ENCODE measurements at regions not wholly inside any gene's neighbourhood (a gene's known extent, or its start where the extent isn't known, plus 50 kb on each side); places are given as distances from the start of the nearest gene placed in this dataset.
"Not testable (repeated sequence)": the region's sequence is repeated elsewhere in the genome, so short reads cannot be mapped to it uniquely, and the experiment has no call there.

DNA sequence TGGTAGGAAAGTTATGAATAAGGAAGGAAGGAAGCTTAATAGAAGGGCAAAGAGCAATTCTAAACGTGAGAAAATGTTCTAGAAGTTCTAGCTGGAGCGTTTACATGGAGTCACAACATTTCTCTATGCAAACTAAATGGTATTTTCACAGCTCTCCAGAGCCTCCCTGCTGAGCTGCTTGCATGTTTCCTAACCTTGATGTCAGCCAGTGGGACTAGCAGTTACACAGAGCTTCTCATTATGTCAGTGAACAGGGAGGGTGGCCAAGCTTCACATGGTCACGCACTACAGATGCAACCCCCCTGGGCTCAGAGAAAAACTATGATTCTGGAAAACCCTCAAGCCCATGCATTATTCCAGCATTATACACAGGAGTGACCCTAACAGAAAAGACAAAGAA is 153.4 kb upstream of the CCDC150 start:
- DNase-seq (ENCODE audit: low spot score) = no peak

DNA sequence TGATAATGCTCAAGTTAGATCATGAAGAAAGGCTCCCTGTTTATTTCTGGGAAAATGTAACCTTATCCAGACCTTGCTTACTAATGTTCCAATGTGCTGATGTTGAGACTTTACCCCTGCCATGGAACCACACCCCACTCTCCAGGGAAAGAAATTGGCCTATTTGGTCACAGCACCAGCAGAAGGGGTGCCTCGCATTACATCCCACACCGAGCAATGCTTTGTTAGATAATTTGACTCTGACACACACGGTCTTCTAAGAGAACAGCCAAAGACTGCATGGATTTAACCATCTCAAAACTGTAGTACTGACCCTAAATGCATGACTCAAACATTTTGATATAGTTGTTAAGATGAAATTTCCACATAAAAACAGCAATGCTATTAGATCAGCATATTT is 152.1 kb upstream of the CCDC150 start:
- DNase-seq (ENCODE audit: low spot score) = no peak

- DNase-seq (ENCODE audit: low spot score) = no peak
These were observed 150.1 kb upstream of the CCDC150 start for GRCh38 chr2:196489371-196489770.

GRCh38 chr2:196492946-196493345 is 146.6 kb upstream of the CCDC150 start:
- no peak for DNase-seq (ENCODE audit: low spot score)

- no peak for DNase-seq (ENCODE audit: low spot score)
These were observed 140.6 kb upstream of the CCDC150 start for GRCh38 chr2:196498962-196499361.

- DNase-seq (ENCODE audit: low spot score) = no peak
These were observed 139.8 kb upstream of the CCDC150 start for GRCh38 chr2:196499686-196500085.

DNA sequence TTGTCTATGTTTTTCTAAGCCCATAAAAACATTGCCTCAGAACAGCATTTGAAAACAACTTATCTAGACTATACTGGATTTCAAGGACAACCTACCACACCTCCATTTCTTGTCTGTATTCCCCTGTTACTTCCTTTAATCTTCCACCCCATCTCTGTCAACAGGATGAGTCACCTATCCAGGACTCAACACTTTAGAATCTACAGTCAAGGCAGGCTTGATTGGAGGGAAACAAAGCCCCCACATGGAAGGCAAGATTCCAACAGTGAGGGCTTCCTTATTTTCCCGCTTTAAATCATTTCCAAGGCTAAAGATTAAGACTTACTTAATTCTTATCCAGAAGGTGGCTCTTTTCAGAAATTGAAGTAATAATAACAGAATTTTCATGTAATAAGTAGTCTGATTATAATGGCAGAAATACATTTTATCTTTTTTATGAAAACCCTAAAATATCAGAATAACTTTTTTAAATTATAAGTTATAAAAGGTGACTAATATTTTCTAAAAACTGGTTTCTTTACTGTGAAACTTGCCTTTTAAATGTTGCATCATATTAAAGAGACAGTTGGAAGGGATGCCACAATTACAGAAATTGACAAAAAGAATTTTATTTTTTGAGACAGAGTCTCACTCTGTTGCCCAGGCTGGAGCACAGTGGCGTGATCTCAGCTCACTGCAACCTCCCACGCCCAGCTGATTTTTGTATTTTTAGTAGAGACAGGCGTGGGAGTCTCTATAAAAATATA is 138.7 kb upstream of the CCDC150 start:
- no peak for DNase-seq (ENCODE audit: low spot score)

- DNase-seq (ENCODE audit: low spot score) = no peak
These were observed 137.7 kb upstream of the CCDC150 start for GRCh38 chr2:196501836-196502235.

DNA sequence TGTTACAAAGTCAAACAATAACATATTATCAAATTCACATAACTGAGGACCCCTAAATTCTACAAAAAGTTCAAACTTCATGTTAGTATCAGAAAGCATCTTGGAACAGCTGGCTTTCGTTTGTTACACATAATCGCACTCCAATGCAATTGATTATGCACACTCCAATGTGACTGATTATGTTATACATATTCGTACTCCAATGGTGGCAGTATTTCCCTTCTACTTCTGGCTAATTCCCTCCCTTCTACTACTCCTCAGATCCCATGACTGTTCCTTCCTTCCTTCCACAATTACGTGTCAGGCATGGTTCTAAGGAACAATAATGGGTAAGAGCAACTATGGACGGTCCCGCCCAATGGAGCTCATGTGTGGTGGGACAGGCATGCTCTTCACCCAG is 137.1 kb upstream of the CCDC150 start:
- no peak for DNase-seq (ENCODE audit: low spot score)

DNA sequence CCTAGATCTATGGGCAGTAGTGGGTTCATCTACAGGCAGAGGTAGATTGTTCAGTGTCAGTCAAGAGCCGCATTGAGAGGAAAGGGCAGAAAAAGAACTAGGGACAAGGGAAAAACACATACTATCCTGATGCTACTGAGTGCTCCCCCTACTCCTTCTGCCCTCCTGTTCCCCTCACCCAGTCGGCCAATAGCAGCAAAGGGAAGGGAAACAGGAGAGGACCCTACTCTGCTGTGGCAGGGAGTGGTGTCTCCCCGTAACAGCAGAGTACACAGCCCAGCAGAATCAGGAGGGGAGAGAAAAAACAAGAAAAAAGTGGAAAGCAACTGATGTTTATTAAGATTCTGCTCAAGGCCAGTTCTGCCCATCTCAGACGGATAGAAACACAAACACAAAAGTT is 136.1 kb upstream of the CCDC150 start:
- DNase-seq (ENCODE audit: low spot score) = no peak

DNA sequence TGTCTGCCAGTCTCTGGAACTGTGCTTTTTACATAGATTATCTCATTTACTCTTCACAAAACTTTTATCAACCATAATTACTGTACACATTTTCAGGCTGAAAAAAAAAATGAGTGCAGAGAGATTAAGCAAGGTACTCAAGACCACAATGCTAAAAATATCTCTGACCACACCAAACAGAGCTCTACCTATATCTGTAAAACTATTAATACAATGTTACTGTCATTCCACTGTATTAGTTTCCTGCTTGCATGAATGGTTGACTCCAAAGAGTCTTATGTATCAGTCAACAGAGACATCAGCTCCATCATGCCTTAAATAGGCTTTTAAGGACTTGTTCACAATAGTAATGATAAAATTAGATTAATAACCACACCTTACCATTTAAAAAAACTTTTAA is 134.7 kb upstream of the CCDC150 start:
- no peak for DNase-seq (ENCODE audit: low spot score)

GRCh38 chr2:196510246-196510645 is 129.3 kb upstream of the CCDC150 start:
- DNase-seq (ENCODE audit: low spot score) = no peak

DNA sequence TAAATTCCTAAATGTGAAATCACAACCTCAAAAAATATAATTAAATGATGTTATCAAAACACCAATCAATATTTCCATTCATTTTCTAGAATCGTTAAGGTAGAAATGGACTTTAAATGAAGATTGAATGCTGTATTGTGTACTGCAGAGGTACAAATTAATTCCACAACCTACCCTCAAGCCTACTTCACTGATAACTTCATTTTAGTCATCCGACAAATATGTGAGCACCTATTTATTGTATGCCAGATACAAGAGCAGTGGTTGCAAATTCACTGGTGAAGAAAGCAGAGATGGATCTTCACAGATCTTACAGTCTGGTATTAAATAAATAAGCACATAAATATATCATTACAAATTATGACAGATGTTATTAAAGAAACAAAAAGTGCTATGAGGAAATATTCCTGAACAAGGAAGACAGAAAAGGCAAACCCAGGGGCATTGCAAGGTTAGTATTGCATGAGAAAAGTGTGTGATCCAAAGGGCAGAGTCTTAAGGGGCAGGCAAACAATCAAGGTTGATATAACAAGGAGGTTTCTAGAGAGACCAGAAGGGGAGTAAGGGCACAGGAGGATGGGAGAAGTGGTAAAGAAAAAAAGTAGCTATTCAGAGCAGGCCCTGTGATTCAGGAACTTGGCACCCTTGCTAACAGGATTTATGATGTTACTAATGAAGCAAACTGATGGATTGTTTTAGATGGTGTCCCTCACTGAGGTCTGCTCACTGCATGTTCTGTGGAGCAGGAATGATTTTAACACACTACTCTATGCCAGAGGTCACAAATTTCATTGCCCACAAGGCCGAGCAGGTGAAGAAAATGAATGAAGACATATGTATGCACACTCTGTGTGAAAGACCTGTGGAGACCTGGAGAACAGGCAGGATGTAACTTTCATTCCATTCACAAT is 128.0 kb upstream of the CCDC150 start:
- DNase-seq (ENCODE audit: low spot score) = no peak

DNA sequence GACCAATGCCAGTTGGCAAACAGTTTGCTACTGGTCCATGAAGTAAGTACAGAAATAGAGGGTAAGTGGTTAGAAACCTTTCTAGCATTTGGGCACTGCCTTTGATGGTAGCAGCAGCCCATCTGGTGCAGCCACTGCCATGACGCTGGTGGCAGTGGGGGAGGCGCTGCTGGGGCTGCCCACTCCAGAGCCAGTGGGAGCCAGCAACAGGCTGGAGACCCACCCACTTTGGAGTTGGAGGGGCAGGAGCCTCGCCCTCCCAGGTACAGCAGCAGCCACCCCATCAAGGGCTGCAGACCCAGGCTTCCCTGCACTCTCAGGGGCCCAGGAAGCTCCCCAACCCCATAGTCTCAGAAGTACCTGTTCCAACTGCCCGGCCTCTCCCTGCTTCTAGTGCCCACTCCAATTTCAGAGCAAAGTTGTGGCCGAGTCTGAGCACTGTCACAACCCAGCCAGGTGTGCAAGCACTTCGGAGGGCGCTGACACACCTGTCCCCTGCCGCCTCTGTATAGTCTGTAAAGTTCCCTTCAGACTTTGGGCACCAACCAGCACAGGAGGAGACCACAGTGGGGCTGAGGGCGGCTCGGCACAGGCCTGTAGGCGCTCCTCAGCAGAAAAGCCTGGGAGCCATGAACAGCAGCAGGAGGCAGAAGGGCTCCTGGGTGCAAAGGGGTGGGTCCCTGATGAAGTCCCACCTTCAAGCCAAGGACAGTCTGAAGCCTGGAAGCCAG is 125.6 kb upstream of the CCDC150 start:
- DNase-seq (ENCODE audit: low spot score) = no peak

- no peak for DNase-seq (ENCODE audit: low spot score)
These were observed 124.9 kb upstream of the CCDC150 start for GRCh38 chr2:196514641-196515040.

- peak; percentile 62 for DNase-seq (ENCODE audit: low spot score)
These were observed 124.5 kb upstream of the CCDC150 start for GRCh38 chr2:196515051-196515450.

- no peak for DNase-seq (ENCODE audit: low spot score)
These were observed 123.9 kb upstream of the CCDC150 start for GRCh38 chr2:196515608-196516007.

DNA sequence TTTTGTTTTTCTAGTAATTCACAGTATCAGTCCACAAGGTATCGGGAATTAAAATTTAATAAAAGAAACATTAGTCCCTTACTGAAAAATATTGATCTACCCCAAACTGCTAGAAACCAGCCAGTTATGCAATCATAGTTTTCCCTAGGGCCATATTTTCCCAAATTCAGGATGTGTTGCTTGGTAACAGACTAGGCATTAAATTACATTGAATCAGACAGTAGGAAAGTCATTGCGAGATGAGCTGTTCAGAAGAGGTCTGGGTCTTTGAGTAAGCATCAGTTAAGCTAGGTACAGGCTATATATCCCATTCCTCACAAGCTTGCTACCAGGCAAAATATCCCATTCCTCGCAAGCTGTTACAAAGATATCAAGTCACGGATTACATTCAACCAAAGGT is 123.0 kb upstream of the CCDC150 start:
- DNase-seq (ENCODE audit: low spot score) = no peak

DNA sequence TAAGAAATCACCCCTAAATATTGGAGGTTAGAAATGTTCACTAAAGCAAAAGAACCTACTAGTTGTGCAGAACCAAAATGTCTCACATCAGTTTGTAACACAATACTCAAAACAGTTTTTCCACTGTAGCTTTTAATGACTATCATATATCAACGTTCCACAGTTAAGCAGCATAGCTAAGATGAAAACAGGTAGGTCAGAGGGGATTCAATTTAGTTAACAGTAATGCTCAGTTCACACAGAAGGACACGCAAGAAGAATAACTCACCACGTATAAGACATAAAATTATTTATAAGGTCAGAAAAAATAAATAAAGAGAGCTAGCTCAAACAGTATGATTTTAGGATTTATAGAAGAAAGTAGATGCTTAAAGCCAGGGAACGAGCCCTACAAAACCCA is 118.9 kb upstream of the CCDC150 start:
- DNase-seq (ENCODE audit: low spot score) = no peak

GRCh38 chr2:196526981-196527725 is 112.4 kb upstream of the CCDC150 start:
- not testable (repeated sequence) for DNase-seq (ENCODE audit: low spot score)

GRCh38 chr2:196528486-196529223 is 110.9 kb upstream of the CCDC150 start:
- DNase-seq (ENCODE audit: low spot score) = no peak

Measured in cerebellar cortex (tissue), 1 donor.